Neutrophil (primary cell): ENCODE measurements at regions not wholly inside any gene's neighbourhood (a gene's known extent, or its start where the extent isn't known, plus 50 kb on each side); places are given as distances from the start of the nearest gene placed in this dataset.

Experiments used
- H3K27ac ChIP-seq: fragments of 200-600 bp; sonication (generic); 2 replicates; pipeline ENCODE4 v1.5.1; 2016; ENCODE audit warnings: mild to moderate bottlenecking, moderate library complexity
- H3K27me3 ChIP-seq: fragments of 200-600 bp; sonication (generic); 2 replicates; pipeline ENCODE4 v1.6.0; 2016; ENCODE audit warnings: mild to moderate bottlenecking
- H3K36me3 ChIP-seq: fragments of 200-600 bp; sonication (generic); 2 replicates; pipeline ENCODE4 v1.5.1; 2017
- H3K4me1 ChIP-seq, 2 experiments: fragments of 200-600 bp in 1 of 2; sonication (generic) in 1 of 2; 1 replicate in 1 of 2; 2 replicates in 1 of 2; pipeline versions ENCODE4 v1.5.1 to v1.6.1; 2013 to 2016; ENCODE audit warnings: low read depth in 1 of 2, low read length in 1 of 2, mild to moderate bottlenecking in 1 of 2, moderate library complexity in 1 of 2; ENCODE audit not compliant: control insufficient read depth in 1 of 2, insufficient read depth in 1 of 2
- H3K4me3 ChIP-seq, 2 experiments: fragments of 200-600 bp in 1 of 2; sonication (generic) in 1 of 2; 1 replicate in 1 of 2; 2 replicates in 1 of 2; pipeline ENCODE4 v1.5.1; 2013 to 2016; ENCODE audit warnings: low read depth in 1 of 2, low read length in 1 of 2, mild to moderate bottlenecking in 1 of 2, moderate library complexity in 1 of 2
- H3K9me3 ChIP-seq: fragments of 200-600 bp; sonication (generic); 2 replicates; pipeline ENCODE4 v1.5.1; 2016
- CTCF ChIP-seq: fragments of 200-600 bp; sonication (generic); IDR thresholded peaks from 2 replicates; pipeline ENCODE4 v1.5.1; 2016; ENCODE audit warnings: antibody characterized with exemption

- Histone ChIP-seq H3K9me3 (no peaks in the 10 kb centered on the region), H3K4me1 (no peaks in the 10 kb centered on the region), H3K36me3 (no peaks in the 10 kb centered on the region), H3K27ac (no peak overlapping the region), H3K27me3 (no peaks in the 10 kb centered on the region), H3K4me3 (no peak overlapping the region)
- no peak for TF ChIP-seq CTCF
Observed at GRCh38 chr21:16891821-16892220, 621.0 kb upstream of the CXADR start.

- H3K4me1 ChIP-seq, result no peaks in the 10 kb centered on the region
- H3K27ac ChIP-seq, result no peak overlapping the region
- no peaks in the 10 kb centered on the region for H3K9me3 ChIP-seq
- no peaks in the 10 kb centered on the region for H3K36me3 ChIP-seq
- no peak overlapping the region for H3K4me3 ChIP-seq
- no peaks in the 10 kb centered on the region for H3K27me3 ChIP-seq
- TF ChIP-seq CTCF, result no peak
Observed at GRCh38 chr21:16900685-16901084, 612.2 kb upstream of the CXADR start.

- no peak overlapping the region for H3K27ac ChIP-seq
- H3K9me3 ChIP-seq, result no peaks in the 10 kb centered on the region
- no peak for TF ChIP-seq CTCF
- no peaks in the 10 kb centered on the region for H3K36me3 ChIP-seq
- H3K27me3 ChIP-seq, result no peaks in the 10 kb centered on the region
- no peaks in the 10 kb centered on the region for H3K4me1 ChIP-seq
- H3K4me3 ChIP-seq, result no peak overlapping the region
Observed at GRCh38 chr21:16908077-16908476, 604.8 kb upstream of the CXADR start.

GRCh38 chr21:16910435-16911165, 602.2 kb upstream of the CXADR start:
- Histone ChIP-seq H3K9me3 (no peaks in the 10 kb centered on the region), H3K27me3 (no peaks in the 10 kb centered on the region), H3K4me3 (no peak overlapping the region), H3K36me3 (no peaks in the 10 kb centered on the region), H3K27ac (no peak overlapping the region), H3K4me1 (no peaks in the 10 kb centered on the region)
- TF ChIP-seq CTCF, result no peak

- Histone ChIP-seq H3K27me3 (no peaks in the 10 kb centered on the region), H3K4me1 (no peaks in the 10 kb centered on the region), H3K36me3 (no peaks in the 10 kb centered on the region), H3K4me3 (no peak overlapping the region), H3K27ac (no peak overlapping the region), H3K9me3 (no peaks in the 10 kb centered on the region)
- no peak for TF ChIP-seq CTCF
Observed at GRCh38 chr21:16911166-16911607, 601.7 kb upstream of the CXADR start.
